PFSK-1 (cell line): ENCODE measurements at regions not wholly inside any gene's neighbourhood (a gene's known extent, or its start where the extent isn't known, plus 50 kb on each side); places are given as distances from the start of the nearest gene placed in this dataset.

Experiments
- FOXP2 ChIP-seq: optimal IDR thresholded peaks from 2 replicates; pipeline ENCODE3; 2011; ENCODE audit warnings: borderline replicate concordance, control low read depth, inconsistent platforms; ENCODE audit not compliant: insufficient read depth; ENCODE audit errors: extremely low read length, extremely low read depth
- POLR2AphosphoS5 ChIP-seq: IDR thresholded peaks from 2 replicates; pipeline ENCODE4 v1.6.1; 2012; ENCODE audit warnings: low read depth, mild to moderate bottlenecking, control low read depth, low read length, moderate library complexity
- SIN3A ChIP-seq: IDR thresholded peaks from 2 replicates; pipeline ENCODE4 v1.6.1; 2012; ENCODE audit warnings: mild to moderate bottlenecking, low read length, moderate library complexity, borderline replicate concordance; ENCODE audit not compliant: insufficient read depth
- TAF1 ChIP-seq: IDR thresholded peaks from 2 replicates; pipeline ENCODE4 v1.6.1; 2012; ENCODE audit warnings: low read length, control low read depth, borderline replicate concordance; ENCODE audit not compliant: insufficient read depth
- TF ChIP-seq, protein P1 (sequence below), 2 experiments: IDR thresholded peaks; 2 replicates each; pipeline versions ENCODE4 v1.6.1 to v1.8.0; 2011 to 2012; ENCODE audit warnings: low read depth in 2 of 2, low read length in 2 of 2, control low read depth in 1 of 2, inconsistent platforms in 1 of 2, mild to moderate bottlenecking in 1 of 2, moderate library complexity in 1 of 2; ENCODE audit not compliant: insufficient read depth in 1 of 2

DNA sequence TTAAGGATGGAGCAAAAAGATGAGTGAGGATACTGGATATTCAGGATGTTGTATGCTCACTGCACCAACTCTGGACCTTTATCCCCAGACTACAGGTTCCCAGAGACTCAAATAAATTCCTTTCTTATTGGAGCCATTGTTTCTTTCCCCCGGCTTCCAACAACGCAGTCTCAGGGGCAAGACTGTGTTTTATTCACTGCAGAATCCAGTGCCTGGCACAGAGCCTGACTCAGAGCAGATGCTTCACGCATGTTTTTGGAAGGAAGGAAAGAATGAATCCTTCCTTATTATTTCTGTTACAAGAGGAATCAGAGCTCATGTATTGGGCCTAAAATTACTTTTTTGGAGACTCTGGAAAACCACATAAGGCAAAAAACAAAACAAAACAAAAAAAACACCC is 96.0 kb upstream of the VGLL4 start:
- TF ChIP-seq, protein P1, sequence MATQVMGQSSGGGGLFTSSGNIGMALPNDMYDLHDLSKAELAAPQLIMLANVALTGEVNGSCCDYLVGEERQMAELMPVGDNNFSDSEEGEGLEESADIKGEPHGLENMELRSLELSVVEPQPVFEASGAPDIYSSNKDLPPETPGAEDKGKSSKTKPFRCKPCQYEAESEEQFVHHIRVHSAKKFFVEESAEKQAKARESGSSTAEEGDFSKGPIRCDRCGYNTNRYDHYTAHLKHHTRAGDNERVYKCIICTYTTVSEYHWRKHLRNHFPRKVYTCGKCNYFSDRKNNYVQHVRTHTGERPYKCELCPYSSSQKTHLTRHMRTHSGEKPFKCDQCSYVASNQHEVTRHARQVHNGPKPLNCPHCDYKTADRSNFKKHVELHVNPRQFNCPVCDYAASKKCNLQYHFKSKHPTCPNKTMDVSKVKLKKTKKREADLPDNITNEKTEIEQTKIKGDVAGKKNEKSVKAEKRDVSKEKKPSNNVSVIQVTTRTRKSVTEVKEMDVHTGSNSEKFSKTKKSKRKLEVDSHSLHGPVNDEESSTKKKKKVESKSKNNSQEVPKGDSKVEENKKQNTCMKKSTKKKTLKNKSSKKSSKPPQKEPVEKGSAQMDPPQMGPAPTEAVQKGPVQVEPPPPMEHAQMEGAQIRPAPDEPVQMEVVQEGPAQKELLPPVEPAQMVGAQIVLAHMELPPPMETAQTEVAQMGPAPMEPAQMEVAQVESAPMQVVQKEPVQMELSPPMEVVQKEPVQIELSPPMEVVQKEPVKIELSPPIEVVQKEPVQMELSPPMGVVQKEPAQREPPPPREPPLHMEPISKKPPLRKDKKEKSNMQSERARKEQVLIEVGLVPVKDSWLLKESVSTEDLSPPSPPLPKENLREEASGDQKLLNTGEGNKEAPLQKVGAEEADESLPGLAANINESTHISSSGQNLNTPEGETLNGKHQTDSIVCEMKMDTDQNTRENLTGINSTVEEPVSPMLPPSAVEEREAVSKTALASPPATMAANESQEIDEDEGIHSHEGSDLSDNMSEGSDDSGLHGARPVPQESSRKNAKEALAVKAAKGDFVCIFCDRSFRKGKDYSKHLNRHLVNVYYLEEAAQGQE (IDR thresholded peaks at IDR 0.05; ENCODE audit: insufficient read depth in 1 of 2, low read depth in 2 of 2, low read length in 2 of 2) = no peak
- TF ChIP-seq POLR2AphosphoS5 = no peak
- no peak for TF ChIP-seq SIN3A
- TF ChIP-seq FOXP2 = no peak
- no peak for TF ChIP-seq TAF1
